ENCODE measurements at regions not wholly inside any gene's neighbourhood (a gene's known extent, or its start where the extent isn't known, plus 50 kb on each side); places are given as distances from the start of the nearest gene placed in this dataset.

- no peak overlapping the region for H3K4me3 ChIP-seq (replicated peaks in 1 of 3)
- WGBS, 2 donors, result 71 to 88% methylated on average over 3 to 5 of the region's 5 CpGs
- TF ChIP-seq CTCF (IDR thresholded peaks at IDR 0.05) (no peak), POLR2A (IDR thresholded peaks at IDR 0.05) (no peak)
- H3K27ac ChIP-seq, result no peak overlapping the region
- no peaks in the 10 kb centered on the region for H3K27me3 ChIP-seq
- no peaks in the 10 kb centered on the region for H3K4me1 ChIP-seq
- no peaks in the 10 kb centered on the region for H3K9me3 ChIP-seq
- DNase-seq, result no peak
- H3K36me3 ChIP-seq, result no peaks in the 10 kb centered on the region
- intact Hi-C loops (cut with DNase I), result no loop called here
Observed at GRCh38 chr1:29485096-29485925, 249.0 kb downstream of the PTPRU start.

GRCh38 chr1:29482991-29483390 lies 246.7 kb downstream of the PTPRU start:
- WGBS, 2 donors, result 55 to 68% methylated on average over 6 of the region's 6 CpGs
- no peak for TF ChIP-seq CTCF (IDR thresholded peaks at IDR 0.05)
- no peak for TF ChIP-seq POLR2A (IDR thresholded peaks at IDR 0.05)
- no peaks in the 10 kb centered on the region for H3K27me3 ChIP-seq
- H3K9me3 ChIP-seq, result no peaks in the 10 kb centered on the region
- no peaks in the 10 kb centered on the region for H3K4me1 ChIP-seq
- DNase-seq, result no peak
- intact Hi-C loops (cut with DNase I), result no loop called here
- H3K36me3 ChIP-seq, result no peaks in the 10 kb centered on the region
- no peak overlapping the region for H3K27ac ChIP-seq
- H3K4me3 ChIP-seq (replicated peaks in 1 of 3), result no peak overlapping the region

- no peaks in the 10 kb centered on the region for H3K36me3 ChIP-seq
- H3K9me3 ChIP-seq, result no peaks in the 10 kb centered on the region
- intact Hi-C loops (cut with DNase I), result no loop called here
- H3K4me3 ChIP-seq (replicated peaks in 1 of 3), result no peak overlapping the region
- H3K4me1 ChIP-seq, result no peaks in the 10 kb centered on the region
- 91 to 94% methylated on average over 2 of the region's 2 CpGs for WGBS, 2 donors
- TF ChIP-seq POLR2A (IDR thresholded peaks at IDR 0.05) (no peak), CTCF (IDR thresholded peaks at IDR 0.05) (no peak)
- no peak overlapping the region for H3K27ac ChIP-seq
- H3K27me3 ChIP-seq, result no peaks in the 10 kb centered on the region
- DNase-seq, result no peak
Observed at GRCh38 chr1:29482064-29482463, 245.7 kb downstream of the PTPRU start.

- TF ChIP-seq POLR2A (IDR thresholded peaks at IDR 0.05), result no peak
- no peak for TF ChIP-seq CTCF (IDR thresholded peaks at IDR 0.05)
- H3K4me1 ChIP-seq, result no peaks in the 10 kb centered on the region
- WGBS, 2 donors, result 60 to 72% methylated on average over 3 to 4 of the region's 5 CpGs
- no peaks in the 10 kb centered on the region for H3K36me3 ChIP-seq
- no peak for DNase-seq
- no peak overlapping the region for H3K4me3 ChIP-seq (replicated peaks in 1 of 3)
- intact Hi-C loops (cut with DNase I), result no loop called here
- H3K27ac ChIP-seq, result no peak overlapping the region
- no peaks in the 10 kb centered on the region for H3K9me3 ChIP-seq
- no peaks in the 10 kb centered on the region for H3K27me3 ChIP-seq
Observed at GRCh38 chr1:29481031-29481430, 244.7 kb downstream of the PTPRU start.

- Histone ChIP-seq H3K27ac (no peak overlapping the region), H3K27me3 (no peaks in the 10 kb centered on the region), H3K9me3 (no peaks in the 10 kb centered on the region), H3K4me1 (no peaks in the 10 kb centered on the region), H3K36me3 (no peaks in the 10 kb centered on the region), H3K4me3 (replicated peaks in 1 of 3) (no peak overlapping the region)
- TF ChIP-seq CTCF (IDR thresholded peaks at IDR 0.05) (no peak), POLR2A (IDR thresholded peaks at IDR 0.05) (no peak)
- DNase-seq, result no peak
- 20 to 29% methylated on average over 7 of the region's 7 CpGs for WGBS, 2 donors
- intact Hi-C loops (cut with DNase I), result no loop called here
Observed at GRCh38 chr1:29478879-29479278, 242.6 kb downstream of the PTPRU start.

All from thyroid gland (tissue), 4 donors.